Peyer's patch (tissue), 4 donors: ENCODE measurements at regions not wholly inside any gene's neighbourhood (a gene's known extent, or its start where the extent isn't known, plus 50 kb on each side); places are given as distances from the start of the nearest gene placed in this dataset.
"Not testable (repeated sequence)": the region's sequence is repeated elsewhere in the genome, so short reads cannot be mapped to it uniquely, and the experiment has no call there.

Source experiments
- DNase-seq, 3 donors: peaks; one replicate each; pipeline ENCODE4 v3.0.0-alpha.2; 2017 to 2019
- H3K27ac ChIP-seq, 4 donors: fragments of 200-600 bp; sonication (generic); one replicate each; pipeline ENCODE4 v1.5.1; 2016 to 2019
- H3K27me3 ChIP-seq, 2 donors: fragments of 200-600 bp; sonication (generic); one replicate each; pipeline ENCODE4 v1.5.1; 2019
- H3K36me3 ChIP-seq, 3 donors: fragments of 200-600 bp; sonication (generic); one replicate each; pipeline ENCODE4 v1.5.1; 2016 to 2019
- H3K4me1 ChIP-seq, 4 donors: fragments of 200-600 bp; sonication (generic); one replicate each; pipeline ENCODE4 v1.5.1; 2016 to 2019
- H3K4me3 ChIP-seq, 4 donors: fragments of 200-600 bp; sonication (generic); 1 replicate in 3 of 4; 2 replicates in 1 of 4; pipeline ENCODE4 v1.5.1; 2016 to 2019; ENCODE audit warnings: mild to moderate bottlenecking in 1 of 4
- H3K9me3 ChIP-seq, 4 donors: fragments of 200-600 bp; sonication (generic); one replicate each; pipeline ENCODE4 v1.5.1; 2016 to 2019; ENCODE audit warnings: mild to moderate bottlenecking in 1 of 4
- POLR2A ChIP-seq, 2 donors: fragments of 450-650 bp; IDR thresholded peaks; one replicate each; pipeline ENCODE4 v1.5.1; 2017; ENCODE audit warnings: antibody characterized with exemption in 2 of 2, mild to moderate bottlenecking in 2 of 2, moderate library complexity in 2 of 2
- TF ChIP-seq, protein P1 (sequence below), 6 experiments: fragments of 450-650 bp in 4 of 6; fragments of 200-600 bp in 2 of 6; sonication (generic) in 1 of 6; IDR thresholded peaks; one replicate each; pipeline ENCODE4 v1.5.1; 2017 to 2019; ENCODE audit warnings: antibody characterized with exemption in 6 of 6, mild to moderate bottlenecking in 3 of 6, moderate library complexity in 1 of 6

GRCh38 chr9:88916894-88917293, 74.4 kb upstream of the S1PR3 start:
- Histone ChIP-seq H3K36me3 (no peaks in the 10 kb centered on the region), H3K4me1 (no peaks in the 10 kb centered on the region), H3K27me3 (no peaks in the 10 kb centered on the region), H3K9me3 (peaks cover 0 to 2% (median 0%) of the 10 kb centered on the region in 4 donors), H3K4me3 (no peak overlapping the region), H3K27ac (no peak overlapping the region)
- DNase-seq, result no peak
- no peak for TF ChIP-seq POLR2A (IDR thresholded peaks at IDR 0.05)

- no peak for DNase-seq
- Histone ChIP-seq H3K27ac (no peak overlapping the region), H3K36me3 (no peaks in the 10 kb centered on the region), H3K4me1 (no peaks in the 10 kb centered on the region), H3K4me3 (no peak overlapping the region), H3K9me3 (peaks cover 0 to 2% (median 0%) of the 10 kb centered on the region in 4 donors), H3K27me3 (no peaks in the 10 kb centered on the region)
- TF ChIP-seq, protein P1, sequence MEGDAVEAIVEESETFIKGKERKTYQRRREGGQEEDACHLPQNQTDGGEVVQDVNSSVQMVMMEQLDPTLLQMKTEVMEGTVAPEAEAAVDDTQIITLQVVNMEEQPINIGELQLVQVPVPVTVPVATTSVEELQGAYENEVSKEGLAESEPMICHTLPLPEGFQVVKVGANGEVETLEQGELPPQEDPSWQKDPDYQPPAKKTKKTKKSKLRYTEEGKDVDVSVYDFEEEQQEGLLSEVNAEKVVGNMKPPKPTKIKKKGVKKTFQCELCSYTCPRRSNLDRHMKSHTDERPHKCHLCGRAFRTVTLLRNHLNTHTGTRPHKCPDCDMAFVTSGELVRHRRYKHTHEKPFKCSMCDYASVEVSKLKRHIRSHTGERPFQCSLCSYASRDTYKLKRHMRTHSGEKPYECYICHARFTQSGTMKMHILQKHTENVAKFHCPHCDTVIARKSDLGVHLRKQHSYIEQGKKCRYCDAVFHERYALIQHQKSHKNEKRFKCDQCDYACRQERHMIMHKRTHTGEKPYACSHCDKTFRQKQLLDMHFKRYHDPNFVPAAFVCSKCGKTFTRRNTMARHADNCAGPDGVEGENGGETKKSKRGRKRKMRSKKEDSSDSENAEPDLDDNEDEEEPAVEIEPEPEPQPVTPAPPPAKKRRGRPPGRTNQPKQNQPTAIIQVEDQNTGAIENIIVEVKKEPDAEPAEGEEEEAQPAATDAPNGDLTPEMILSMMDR (IDR thresholded peaks at IDR 0.05), result no peak
- TF ChIP-seq POLR2A (IDR thresholded peaks at IDR 0.05), result no peak
Measured at GRCh38 chr9:88917375-88917774, 73.9 kb upstream of the S1PR3 start.

GRCh38 chr9:88918537-88918936, 72.7 kb upstream of the S1PR3 start:
- H3K4me1 ChIP-seq, DNase-seq, H3K4me3 ChIP-seq, H3K27me3 ChIP-seq, H3K36me3 ChIP-seq, H3K27ac ChIP-seq, H3K9me3 ChIP-seq: not testable (repeated sequence)

DNA sequence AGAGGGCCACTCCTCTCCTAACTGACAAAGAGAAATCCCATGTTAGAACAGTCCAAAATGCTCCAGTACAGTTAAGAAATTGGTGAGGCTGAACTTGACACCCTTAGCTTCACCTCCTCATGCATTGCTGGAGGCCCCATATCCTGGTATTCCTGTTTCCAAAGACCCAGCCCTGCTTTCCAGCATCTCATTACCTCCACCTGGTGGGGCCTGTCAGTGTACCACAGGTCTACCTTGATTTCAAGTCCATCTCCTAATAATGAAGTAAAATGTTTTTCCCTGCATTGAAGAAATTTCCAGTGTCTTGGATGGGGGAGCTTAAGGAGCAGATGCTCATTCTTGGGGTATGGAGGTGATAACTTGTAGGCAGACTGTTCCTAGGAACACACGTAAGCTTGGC, 70.6 kb upstream of the S1PR3 start:
- Histone ChIP-seq H3K27me3 (no peaks in the 10 kb centered on the region), H3K36me3 (no peaks in the 10 kb centered on the region), H3K4me1 (no peaks in the 10 kb centered on the region), H3K27ac (no peak overlapping the region), H3K9me3 (peaks cover 0 to 2% (median 0%) of the 10 kb centered on the region in 4 donors), H3K4me3 (no peak overlapping the region)
- no peak for DNase-seq
- no peak for TF ChIP-seq POLR2A (IDR thresholded peaks at IDR 0.05)
- TF ChIP-seq, protein P1 (IDR thresholded peaks at IDR 0.05), result no peak

- Histone ChIP-seq H3K27me3 (no peaks in the 10 kb centered on the region), H3K4me1 (peaks cover 0 to 5% (median 0%) of the 10 kb centered on the region in 4 donors), H3K27ac (no peak overlapping the region), H3K36me3 (no peaks in the 10 kb centered on the region), H3K4me3 (no peak overlapping the region), H3K9me3 (peaks cover 0 to 2% (median 0%) of the 10 kb centered on the region in 4 donors)
- TF ChIP-seq POLR2A (IDR thresholded peaks at IDR 0.05), result no peak
- TF ChIP-seq, protein P1 (IDR thresholded peaks at IDR 0.05), result no peak
- DNase-seq, result peak in 2 of 3 donors; percentile 69 to 84
Measured at GRCh38 chr9:88922091-88922490, 69.2 kb upstream of the S1PR3 start.

DNA sequence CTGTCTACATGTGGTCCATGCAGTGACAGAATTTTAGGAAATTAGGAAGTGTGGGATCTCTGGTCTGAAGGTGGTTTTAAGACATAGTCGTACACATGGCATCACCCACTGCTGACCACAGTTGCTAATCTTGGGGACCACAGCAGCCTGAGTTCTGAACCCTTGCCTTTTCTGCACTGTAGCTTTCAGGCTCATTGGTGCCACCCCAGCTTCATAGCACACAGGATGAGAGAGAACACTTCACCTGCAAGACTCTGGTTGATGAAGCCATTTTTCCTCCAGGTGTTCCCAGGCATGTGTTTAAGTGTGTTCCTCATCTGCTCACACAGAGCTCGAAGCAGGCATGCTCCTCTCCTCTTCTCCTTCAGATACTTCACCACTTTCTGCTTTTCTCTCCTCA, 68.2 kb upstream of the S1PR3 start:
- DNase-seq, result no peak
- Histone ChIP-seq H3K9me3 (peaks cover 0 to 2% (median 0%) of the 10 kb centered on the region in 4 donors), H3K4me1 (peaks cover 0 to 6% (median 0%) of the 10 kb centered on the region in 4 donors), H3K4me3 (no peak overlapping the region), H3K27me3 (no peaks in the 10 kb centered on the region), H3K36me3 (no peaks in the 10 kb centered on the region), H3K27ac (no peak overlapping the region)
- TF ChIP-seq POLR2A (IDR thresholded peaks at IDR 0.05), result no peak
- TF ChIP-seq, protein P1 (IDR thresholded peaks at IDR 0.05), result no peak

DNA sequence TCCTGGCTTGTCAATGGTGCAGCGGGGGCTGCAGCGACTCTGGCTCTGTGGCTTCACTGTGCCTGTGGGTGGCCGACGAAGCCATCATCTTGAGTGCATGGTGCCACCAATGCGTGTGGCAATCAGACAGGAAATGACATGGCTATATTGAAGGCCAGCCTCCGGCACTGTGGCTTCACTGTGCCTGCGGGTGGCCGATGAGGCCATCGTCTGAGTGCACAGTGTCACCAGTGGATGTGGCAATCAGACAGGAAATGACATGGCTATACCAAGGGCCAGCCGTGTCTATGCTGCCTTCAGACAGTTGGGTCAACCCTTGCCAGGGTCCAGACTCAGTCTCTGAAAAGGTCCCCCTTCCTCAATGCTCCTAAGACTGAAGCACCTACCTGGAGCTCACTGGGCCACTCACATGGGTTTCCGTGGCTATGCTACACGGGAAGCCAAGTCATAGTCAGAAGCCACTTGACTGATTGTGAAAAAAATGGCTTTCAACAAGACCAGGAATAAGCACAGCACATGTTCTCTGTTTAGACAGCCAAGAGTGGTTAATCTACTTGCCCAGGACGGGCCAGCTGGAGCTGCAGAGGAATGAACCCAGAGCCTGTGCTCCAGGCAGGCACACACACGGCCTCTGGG, 67.5 kb upstream of the S1PR3 start:
- TF ChIP-seq, protein P1 (IDR thresholded peaks at IDR 0.05), result no peak
- H3K27ac ChIP-seq, result no peak overlapping the region
- H3K9me3 ChIP-seq, result no peaks in the 10 kb centered on the region
- no peaks in the 10 kb centered on the region for H3K36me3 ChIP-seq
- H3K4me1 ChIP-seq, result peaks cover 0 to 6% (median 0%) of the 10 kb centered on the region in 4 donors
- DNase-seq, result no peak
- H3K4me3 ChIP-seq, result no peak overlapping the region
- H3K27me3 ChIP-seq, result no peaks in the 10 kb centered on the region
